ENCODE measurements at regions not wholly inside any gene's neighbourhood (a gene's known extent, or its start where the extent isn't known, plus 50 kb on each side); places are given as distances from the start of the nearest gene placed in this dataset.

- TF ChIP-seq CTCF (IDR thresholded peaks at IDR 0.05) (no peak), EP300 (IDR thresholded peaks at IDR 0.05) (no peak), POLR2AphosphoS5 (IDR thresholded peaks at IDR 0.05) (no peak), POLR2A (IDR thresholded peaks at IDR 0.05) (no peak)
Observed at GRCh38 chr5:8600843-8601242, 731.9 kb downstream of the MTRR start.
